GM19324 (cell line): ENCODE measurements at regions not wholly inside any gene's neighbourhood (a gene's known extent, or its start where the extent isn't known, plus 50 kb on each side); places are given as distances from the start of the nearest gene placed in this dataset.
A peak's percentile ranks its signal among the peaks of the same experiment; 100 is the strongest.
"Not testable (repeated sequence)": the region's sequence is repeated elsewhere in the genome, so short reads cannot be mapped to it uniquely, and the experiment has no call there.

ENCODE experiments used
- ATAC-seq: cut with Tn5 transposase; IDR thresholded peaks from one replicate; pipeline ENCODE4 v1.9.1; 2021; ENCODE audit warnings: mild to moderate bottlenecking, moderate library complexity; ENCODE audit not compliant: unreplicated experiment, low FRiP score

- not testable (repeated sequence) for ATAC-seq
These were observed 525.4 kb downstream of the RERGL start for GRCh38 chr12:17564630-17565029.

GRCh38 chr12:17550011-17550410 is 540.0 kb downstream of the RERGL start:
- ATAC-seq, result no peak

GRCh38 chr12:17540921-17541320 is 549.1 kb downstream of the RERGL start:
- ATAC-seq, result no peak

- ATAC-seq, result peak; percentile 54
These were observed 561.6 kb downstream of the RERGL start for GRCh38 chr12:17528394-17528793.

GRCh38 chr12:17527021-17527420 is 563.0 kb downstream of the RERGL start:
- no peak for ATAC-seq

- no peak for ATAC-seq
These were observed 578.6 kb downstream of the RERGL start for GRCh38 chr12:17511369-17511768.

- no peak for ATAC-seq
These were observed 582.7 kb downstream of the RERGL start for GRCh38 chr12:17507336-17507735.

GRCh38 chr12:17503742-17504141 is 586.3 kb downstream of the RERGL start:
- no peak for ATAC-seq

- no peak for ATAC-seq
These were observed 600.5 kb downstream of the RERGL start for GRCh38 chr12:17489452-17489851.

- ATAC-seq, result no peak
These were observed 610.9 kb downstream of the RERGL start for GRCh38 chr12:17478908-17479673.

- no peak for ATAC-seq
These were observed 619.5 kb downstream of the RERGL start for GRCh38 chr12:17470460-17470859.

GRCh38 chr12:17459214-17459613 is 630.8 kb downstream of the RERGL start:
- no peak for ATAC-seq

- ATAC-seq, result no peak
These were observed 633.5 kb downstream of the RERGL start for GRCh38 chr12:17456486-17456885.

GRCh38 chr12:17438141-17438540 is 651.9 kb downstream of the RERGL start:
- ATAC-seq, result no peak

- ATAC-seq, result no peak
These were observed 673.2 kb downstream of the RERGL start for GRCh38 chr12:17416748-17417147.

GRCh38 chr12:17414596-17414995 is 675.4 kb downstream of the RERGL start:
- no peak for ATAC-seq

GRCh38 chr12:17411662-17412061 is 678.3 kb downstream of the RERGL start:
- no peak for ATAC-seq

- ATAC-seq, result no peak
These were observed 701.3 kb downstream of the RERGL start for GRCh38 chr12:17388679-17389078.

- no peak for ATAC-seq
These were observed 706.7 kb downstream of the RERGL start for GRCh38 chr12:17383321-17383720.

- no peak for ATAC-seq
These were observed 708.8 kb downstream of the RERGL start for GRCh38 chr12:17381211-17381610.

GRCh38 chr12:17372508-17372907 is 717.5 kb downstream of the RERGL start:
- ATAC-seq, result no peak

GRCh38 chr12:17371491-17372215 is 718.3 kb downstream of the RERGL start:
- ATAC-seq, result no peak
